H9 (cell line): ENCODE measurements at regions not wholly inside any gene's neighbourhood (a gene's known extent, or its start where the extent isn't known, plus 50 kb on each side); places are given as distances from the start of the nearest gene placed in this dataset.

Experiments
- DNase-seq: peaks from one replicate; pipeline ENCODE4 v3.0.0-alpha.2; 2017
- H2AFZ ChIP-seq: one replicate; pipeline ENCODE4 v1.6.1; 2013; ENCODE audit warnings: mild to moderate bottlenecking, low read length, control low read depth, moderate library complexity
- H2AK5ac ChIP-seq: 2 replicates; pipeline ENCODE4 v1.6.1; 2013; ENCODE audit warnings: low read length, control low read depth, mixed read lengths; ENCODE audit not compliant: insufficient read length
- H2BK120ac ChIP-seq: one replicate; pipeline ENCODE4 v1.6.1; 2013; ENCODE audit warnings: low read depth, mild to moderate bottlenecking, low read length, control low read depth, inconsistent platforms; ENCODE audit not compliant: poor library complexity, severe bottlenecking
- H2BK12ac ChIP-seq: 2 replicates; pipeline ENCODE4 v1.6.1; 2013; ENCODE audit warnings: low read length, control low read depth, mixed read lengths, low read depth; ENCODE audit not compliant: insufficient read length
- H2BK15ac ChIP-seq: 2 replicates; pipeline ENCODE4 v1.6.1; 2013; ENCODE audit warnings: low read depth, low read length, control low read depth
- H2BK20ac ChIP-seq: one replicate; pipeline ENCODE4 v1.6.1; 2013; ENCODE audit warnings: low read depth, mild to moderate bottlenecking, low read length, control low read depth, inconsistent platforms; ENCODE audit not compliant: poor library complexity, severe bottlenecking
- H2BK5ac ChIP-seq: 2 replicates; pipeline ENCODE4 v1.6.1; 2013; ENCODE audit warnings: low read length, control low read depth, mixed read lengths; ENCODE audit not compliant: insufficient read length
- H3K14ac ChIP-seq: 2 replicates; pipeline ENCODE4 v1.6.1; 2013; ENCODE audit warnings: low read length, control low read depth; ENCODE audit not compliant: insufficient read depth
- H3K18ac ChIP-seq: 2 replicates; pipeline ENCODE4 v1.6.1; 2013; ENCODE audit warnings: low read depth, mild to moderate bottlenecking, mixed read lengths, low read length, control low read depth; ENCODE audit not compliant: insufficient read length
- H3K23ac ChIP-seq: 2 replicates; pipeline ENCODE4 v1.6.1; 2013; ENCODE audit warnings: low read length, control low read depth, mixed read lengths, low read depth; ENCODE audit not compliant: insufficient read length
- H3K23me2 ChIP-seq: 2 replicates; pipeline ENCODE4 v1.6.1; 2013; ENCODE audit warnings: low read depth, mild to moderate bottlenecking, mixed read lengths, low read length, control low read depth; ENCODE audit not compliant: insufficient read length, poor library complexity, severe bottlenecking
- H3K27ac ChIP-seq: 2 replicates; pipeline ENCODE4 v1.5.1; 2013; ENCODE audit warnings: low read length, control low read depth, mixed read lengths, low read depth; ENCODE audit not compliant: insufficient read length
- H3K27me3 ChIP-seq: 2 replicates; pipeline ENCODE4 v1.6.1; 2013; ENCODE audit warnings: low read length, control low read depth, inconsistent platforms; ENCODE audit not compliant: insufficient read depth
- H3K4ac ChIP-seq: 2 replicates; pipeline ENCODE4 v1.6.1; 2013; ENCODE audit warnings: low read depth, mild to moderate bottlenecking, control low read depth, inconsistent platforms, low read length, moderate library complexity
- H3K4me1 ChIP-seq: 2 replicates; pipeline ENCODE4 v1.6.1; 2013; ENCODE audit warnings: low read length, control low read depth, inconsistent platforms; ENCODE audit not compliant: insufficient read depth
- H3K4me2 ChIP-seq: 2 replicates; pipeline ENCODE4 v1.6.1; 2013; ENCODE audit warnings: low read length, control low read depth, mixed read lengths; ENCODE audit not compliant: insufficient read length, insufficient read depth
- H3K56ac ChIP-seq: 2 replicates; pipeline ENCODE4 v1.6.1; 2013; ENCODE audit warnings: low read depth, mild to moderate bottlenecking, mixed read lengths, low read length, control low read depth; ENCODE audit not compliant: insufficient read length
- H3K79me1 ChIP-seq: 2 replicates; pipeline ENCODE4 v1.6.1; 2013; ENCODE audit warnings: low read depth, mild to moderate bottlenecking, moderate library complexity, low read length, control low read depth, inconsistent platforms; ENCODE audit not compliant: insufficient read depth, poor library complexity, severe bottlenecking
- H3K79me2 ChIP-seq: 2 replicates; pipeline ENCODE4 v1.6.1; 2013; ENCODE audit warnings: low read length, control low read depth, inconsistent platforms; ENCODE audit not compliant: insufficient read depth
- H3K9ac ChIP-seq: 2 replicates; pipeline ENCODE4 v1.6.1; 2013; ENCODE audit warnings: low read length, control low read depth, mixed read lengths; ENCODE audit not compliant: insufficient read length; ENCODE audit errors: extremely low read depth
- H3K9me3 ChIP-seq: one replicate; pipeline ENCODE4 v1.6.1; 2013; ENCODE audit warnings: low read depth, low read length, inconsistent platforms; ENCODE audit not compliant: control insufficient read depth
- H3T11ph ChIP-seq: one replicate; pipeline ENCODE4 v1.6.1; 2013; ENCODE audit warnings: mild to moderate bottlenecking, low read length, control low read depth, inconsistent platforms
- H4K20me1 ChIP-seq: one replicate; pipeline ENCODE4 v1.6.1; 2013; ENCODE audit not compliant: control insufficient read depth, insufficient read length, insufficient read depth
- H4K5ac ChIP-seq: 2 replicates; pipeline ENCODE4 v1.6.1; 2013; ENCODE audit warnings: low read depth, mild to moderate bottlenecking, mixed read lengths, low read length, control low read depth; ENCODE audit not compliant: insufficient read length
- H4K8ac ChIP-seq: replicated peaks from 2 replicates; pipeline ENCODE4 v1.6.1; 2013; ENCODE audit warnings: low read length, control low read depth, mixed read lengths, low read depth; ENCODE audit not compliant: insufficient read length
- H4K91ac ChIP-seq: 2 replicates; pipeline ENCODE4 v1.6.1; 2013; ENCODE audit warnings: low read depth, mild to moderate bottlenecking, moderate library complexity, mixed read lengths, low read length, control low read depth; ENCODE audit not compliant: insufficient read length
- H3K27ac Mint-ChIP-seq, 3 experiments: 2 replicates in 2 of 3; 3 replicates in 1 of 3; pipeline ENCODE4 v1.8.0; 2020 to 2021; ENCODE audit warnings: mixed read lengths in 3 of 3, mild to moderate bottlenecking in 1 of 3, moderate library complexity in 1 of 3
- H3K27me3 Mint-ChIP-seq: 2 replicates; pipeline ENCODE4 v1.8.0; 2021; ENCODE audit warnings: low read depth, mild to moderate bottlenecking, moderate library complexity, mixed read lengths
- H3K36me3 Mint-ChIP-seq, 3 experiments: 2 replicates in 2 of 3; 3 replicates in 1 of 3; pipeline ENCODE4 v1.8.0; 2020 to 2021; ENCODE audit warnings: low read depth in 3 of 3, mixed read lengths in 3 of 3; ENCODE audit not compliant: insufficient read depth in 1 of 3
- H3K4me1 Mint-ChIP-seq, 2 experiments: 2 replicates each; pipeline ENCODE4 v1.8.0; 2020; ENCODE audit warnings: mixed read lengths in 2 of 2
- H3K4me3 Mint-ChIP-seq, 2 experiments: 2 replicates in 1 of 2; 3 replicates in 1 of 2; pipeline ENCODE4 v1.8.0; 2020 to 2021; ENCODE audit warnings: mild to moderate bottlenecking in 2 of 2, mixed read lengths in 2 of 2, moderate library complexity in 1 of 2
- H3K9me3 Mint-ChIP-seq, 2 experiments: 2 replicates in 1 of 2; 3 replicates in 1 of 2; pipeline ENCODE4 v1.8.0; 2020; ENCODE audit warnings: mild to moderate bottlenecking in 2 of 2, mixed read lengths in 2 of 2, moderate library complexity in 1 of 2
- CTCF ChIP-seq: fragments of 200-600 bp; sonication (generic); conservative IDR thresholded peaks from 3 replicates; pipeline ENCODE4 v1.8.0; 2021; ENCODE audit warnings: antibody characterized with exemption, mild to moderate bottlenecking
- WGBS: extraction: QIAGEN DNeasy Blood & Tissue Kit; methylation state at CpG from one replicate; pipeline ENCODE4 v1.1.7; 2013; ENCODE audit warnings: missing lambda C conversion rate, low lambda C conversion rate, mixed read lengths; ENCODE audit not compliant: insufficient read length; ENCODE audit errors: extremely low coverage; 5-methylcytosine and 5-hydroxymethylcytosine counted together

GRCh38 chr3:135699741-135700140 is 265.8 kb upstream of the PPP2R3A start:
- H3K36me3 Mint-ChIP-seq = no peaks in the 10 kb centered on the region; a peak in 1 of 7 replicates
- no peak overlapping the region for H4K91ac ChIP-seq
- no peak for DNase-seq
- H3K14ac ChIP-seq = no peak overlapping the region
- no peak overlapping the region for H3K4ac ChIP-seq
- no peak overlapping the region for H2BK15ac ChIP-seq
- H4K8ac ChIP-seq = no peak overlapping the region
- WGBS = no CpG with 5 or more reads among the region's 5 CpGs
- H3K9ac ChIP-seq = no peak overlapping the region
- H3K9me3 Mint-ChIP-seq = no peaks in the 10 kb centered on the region; a peak in 1 of 5 replicates
- H3K23ac ChIP-seq = no peak overlapping the region
- H2AK5ac ChIP-seq = no peak overlapping the region
- no peak overlapping the region for H2BK20ac ChIP-seq
- no peak overlapping the region for H3K4me2 ChIP-seq
- H4K20me1 ChIP-seq = no peaks in the 10 kb centered on the region
- no peaks in the 10 kb centered on the region for H3K23me2 ChIP-seq
- no peaks in the 10 kb centered on the region for H3K27me3 ChIP-seq
- no peak overlapping the region for H2BK5ac ChIP-seq
- no peak overlapping the region for H2AFZ ChIP-seq
- no peak overlapping the region for H2BK12ac ChIP-seq
- no peaks in the 10 kb centered on the region for H3K79me2 ChIP-seq
- no peak for TF ChIP-seq CTCF
- H3T11ph ChIP-seq = no peak overlapping the region
- no peaks in the 10 kb centered on the region for H3K79me1 ChIP-seq
- no peaks in the 10 kb centered on the region for H3K4me1 ChIP-seq
- no peak overlapping the region for H3K27ac ChIP-seq
- H4K5ac ChIP-seq = no peak overlapping the region
- H3K18ac ChIP-seq = no peak overlapping the region
- H3K56ac ChIP-seq = no peak overlapping the region
- H3K9me3 ChIP-seq = no peaks in the 10 kb centered on the region
- H2BK120ac ChIP-seq = no peak overlapping the region
- no peak overlapping the region for H3K4me3 Mint-ChIP-seq
- H3K4me1 Mint-ChIP-seq = no peaks in the 10 kb centered on the region
- H3K27ac Mint-ChIP-seq = no peak overlapping the region
- H3K27me3 Mint-ChIP-seq = no peaks in the 10 kb centered on the region
